Fibroblast of lung (primary cell): ENCODE measurements at regions not wholly inside any gene's neighbourhood (a gene's known extent, or its start where the extent isn't known, plus 50 kb on each side); places are given as distances from the start of the nearest gene placed in this dataset.

Source experiments
- CTCF ChIP-seq, 2 donors: IDR thresholded peaks in 1 of 2; conservative IDR thresholded peaks in 1 of 2; 1 replicate in 1 of 2; 2 replicates in 1 of 2; pipeline ENCODE4 v1.5.1; 2011 to 2012; ENCODE audit warnings: low read length in 2 of 2, control low read depth in 1 of 2, inconsistent platforms in 1 of 2, low read depth in 1 of 2, mild to moderate bottlenecking in 1 of 2
- EZH2 ChIP-seq: IDR thresholded peaks from 2 replicates; pipeline ENCODE4 v1.5.1; 2012; ENCODE audit warnings: low read length, control low read depth, mild to moderate bottlenecking; ENCODE audit errors: missing control alignments

GRCh38 chr2:60213865-60214625 is 339.4 kb downstream of the BCL11A start:
- TF ChIP-seq EZH2 (no peak), CTCF (conservative IDR thresholded peaks at IDR 0.05 in 1 of 2, IDR thresholded peaks at IDR 0.05 in 1 of 2; ENCODE audit: low read depth in 1 of 2, low read length in 2 of 2) (no peak)
